ENCODE measurements at regions not wholly inside any gene's neighbourhood (a gene's known extent, or its start where the extent isn't known, plus 50 kb on each side); places are given as distances from the start of the nearest gene placed in this dataset.
"Not testable (repeated sequence)": the region's sequence is repeated elsewhere in the genome, so short reads cannot be mapped to it uniquely, and the experiment has no call there.

GRCh38 chr16:29269192-29269811 lies 137.2 kb downstream of the NPIPB11 start:
- DNase-seq = not testable (repeated sequence)

GRCh38 chr16:29268785-29269191 lies 137.7 kb downstream of the NPIPB11 start:
- intact Hi-C loops (cut with DNase I); DNase-seq: not testable (repeated sequence)

More at GRCh38 chr16:29269192-29269811, 137.2 kb downstream of the NPIPB11 start:
- intact Hi-C loops (cut with DNase I) = not testable (repeated sequence)

- intact Hi-C loops (cut with DNase I); DNase-seq: not testable (repeated sequence)
Observed at GRCh38 chr16:29268348-29268747, 138.2 kb downstream of the NPIPB11 start.

GRCh38 chr16:29267891-29268290 lies 138.6 kb downstream of the NPIPB11 start:
- DNase-seq; intact Hi-C loops (cut with DNase I): not testable (repeated sequence)

GRCh38 chr16:29267055-29267619 lies 139.4 kb downstream of the NPIPB11 start:
- DNase-seq; intact Hi-C loops (cut with DNase I): not testable (repeated sequence)

- not testable (repeated sequence) for DNase-seq
Observed at GRCh38 chr16:29266612-29267011, 139.9 kb downstream of the NPIPB11 start.

GRCh38 chr16:29265255-29265853 lies 141.2 kb downstream of the NPIPB11 start:
- intact Hi-C loops (cut with DNase I) = not testable (repeated sequence)
- peak in 8 of 42 donors; percentile 15 to 73 (median 43) for DNase-seq

More at GRCh38 chr16:29266612-29267011, 139.9 kb downstream of the NPIPB11 start:
- intact Hi-C loops (cut with DNase I) = not testable (repeated sequence)

- intact Hi-C loops (cut with DNase I) = not testable (repeated sequence)
- peak in 28 of 42 donors; percentile 28 to 88 (median 70) for DNase-seq
Observed at GRCh38 chr16:29264080-29264837, 142.3 kb downstream of the NPIPB11 start.

GRCh38 chr16:29262725-29263124 lies 143.8 kb downstream of the NPIPB11 start:
- intact Hi-C loops (cut with DNase I); DNase-seq: not testable (repeated sequence)

GRCh38 chr16:29261427-29262248 lies 144.9 kb downstream of the NPIPB11 start:
- DNase-seq; intact Hi-C loops (cut with DNase I): not testable (repeated sequence)

- intact Hi-C loops (cut with DNase I); DNase-seq: not testable (repeated sequence)
Observed at GRCh38 chr16:29260683-29261426, 145.7 kb downstream of the NPIPB11 start.

- intact Hi-C loops (cut with DNase I); DNase-seq: not testable (repeated sequence)
Observed at GRCh38 chr16:29259635-29260457, 146.7 kb downstream of the NPIPB11 start.

GRCh38 chr16:29258946-29259634 lies 147.4 kb downstream of the NPIPB11 start:
- DNase-seq; intact Hi-C loops (cut with DNase I): not testable (repeated sequence)

- intact Hi-C loops (cut with DNase I) = not testable (repeated sequence)
- peak in 15 of 42 donors; percentile 10 to 67 (median 44) for DNase-seq
Observed at GRCh38 chr16:29257419-29258336, 148.8 kb downstream of the NPIPB11 start.

- intact Hi-C loops (cut with DNase I) = no loop called here
- DNase-seq = no peak
Observed at GRCh38 chr16:29256501-29256981, 150.0 kb downstream of the NPIPB11 start.

All from head of caudate nucleus (tissue), 42 donors.